Upper lobe of left lung (tissue), 6 donors: ENCODE measurements at regions not wholly inside any gene's neighbourhood (a gene's known extent, or its start where the extent isn't known, plus 50 kb on each side); places are given as distances from the start of the nearest gene placed in this dataset.
A peak's percentile ranks its signal among the peaks of the same experiment; 100 is the strongest.

Experiments used
- ATAC-seq, 2 donors: fragments of 200-7000 bp; cut with Tn5 transposase; one replicate each; pipeline ENCODE4 v1.9.1; 2022; ENCODE audit warnings: mild to moderate bottlenecking in 2 of 2, moderate library complexity in 2 of 2; ENCODE audit not compliant: low FRiP score in 2 of 2
- DNase-seq, 2 donors: peaks; one replicate each; pipeline ENCODE4 v3.0.0-alpha.2; 2019 to 2020
- H3K27ac ChIP-seq, 4 donors: fragments of 200-600 bp; sonication (generic); one replicate each; pipeline ENCODE4 v1.5.1; 2016 to 2019
- H3K27me3 ChIP-seq, 4 donors: fragments of 200-600 bp; sonication (generic); one replicate each; pipeline ENCODE4 v1.5.1; 2017 to 2019
- H3K36me3 ChIP-seq, 4 donors: fragments of 200-600 bp; sonication (generic); one replicate each; pipeline ENCODE4 v1.5.1; 2016 to 2019
- H3K4me1 ChIP-seq, 4 donors: fragments of 200-600 bp; sonication (generic); one replicate each; pipeline ENCODE4 v1.5.1; 2018 to 2019
- H3K4me3 ChIP-seq, 4 donors: fragments of 200-600 bp; sonication (generic); one replicate each; pipeline ENCODE4 v1.5.1; 2017 to 2019; ENCODE audit warnings: mild to moderate bottlenecking in 2 of 4, moderate library complexity in 1 of 4
- H3K9me3 ChIP-seq, 4 donors: fragments of 200-600 bp; sonication (generic); one replicate each; pipeline ENCODE4 v1.5.1; 2018 to 2019
- CTCF ChIP-seq, 6 experiments: fragments of 450-650 bp in 4 of 6; fragments of 200-600 bp in 2 of 6; sonication (generic) in 2 of 6; IDR thresholded peaks; one replicate each; pipeline ENCODE4 v1.5.1; 2016 to 2019; ENCODE audit warnings: antibody characterized with exemption in 6 of 6
- EP300 ChIP-seq, 4 donors: sonication (generic); formaldehyde crosslinking; IDR thresholded peaks; one replicate each; pipeline ENCODE4 v1.5.1; 2017; ENCODE audit warnings: antibody characterized with exemption in 4 of 4, control low read depth in 2 of 4
- POLR2A ChIP-seq, 4 donors: fragments of 450-650 bp; IDR thresholded peaks; one replicate each; pipeline ENCODE4 v1.5.1; 2016 to 2017; ENCODE audit warnings: antibody characterized with exemption in 4 of 4, mild to moderate bottlenecking in 2 of 4
- POLR2AphosphoS5 ChIP-seq, 2 donors: sonication (generic); formaldehyde crosslinking; IDR thresholded peaks; one replicate each; pipeline ENCODE4 v1.5.1; 2017; ENCODE audit warnings: antibody characterized with exemption in 2 of 2
- WGBS, 2 donors: methylation state at CpG; one replicate each; pipeline ENCODE4 v1.1.5; 2017 to 2018; 5-methylcytosine and 5-hydroxymethylcytosine counted together
- donor health status: DM: no; HTN: no; CAD: no; lungs with moderate emphysema.
- donor health status: DM: no; HTN: yes; CAD: no; lungs with severe emphysema.

GRCh38 chr18:61750840-61751668, 141.8 kb downstream of the RNF152 start:
- TF ChIP-seq CTCF (IDR thresholded peaks at IDR 0.05) = no peak
- no peak for TF ChIP-seq EP300 (IDR thresholded peaks at IDR 0.05)
- no peak for TF ChIP-seq POLR2AphosphoS5 (IDR thresholded peaks at IDR 0.05)
- TF ChIP-seq POLR2A (IDR thresholded peaks at IDR 0.05) = no peak
- 67 to 83% methylated on average over 9 of the region's 9 CpGs for WGBS, 2 donors
- Histone ChIP-seq H3K36me3 (no peaks in the 10 kb centered on the region), H3K4me1 (peaks cover 5 to 10% (median 8%) of the 10 kb centered on the region in 4 donors), H3K27ac (no peak overlapping the region), H3K4me3 (no peak overlapping the region), H3K27me3 (no peaks in the 10 kb centered on the region), H3K9me3 (no peaks in the 10 kb centered on the region)
- DNase-seq (no peak), ATAC-seq (no peak)

- DNase-seq = no peak
- Histone ChIP-seq H3K27ac (no peak overlapping the region), H3K27me3 (no peaks in the 10 kb centered on the region), H3K4me1 (peaks cover 5 to 10% (median 8%) of the 10 kb centered on the region in 4 donors), H3K36me3 (no peaks in the 10 kb centered on the region), H3K4me3 (no peak overlapping the region), H3K9me3 (no peaks in the 10 kb centered on the region)
- TF ChIP-seq POLR2AphosphoS5 (IDR thresholded peaks at IDR 0.05) (no peak), EP300 (IDR thresholded peaks at IDR 0.05) (no peak), POLR2A (IDR thresholded peaks at IDR 0.05) (no peak)
- ATAC-seq = no peak
- WGBS, 2 donors = 80 to 83% methylated on average over 4 of the region's 4 CpGs
Observed at GRCh38 chr18:61749546-61749945, 143.3 kb downstream of the RNF152 start.

GRCh38 chr18:61749031-61749430, 143.8 kb downstream of the RNF152 start:
- Histone ChIP-seq H3K4me3 (no peak overlapping the region), H3K4me1 (peaks cover 5 to 10% (median 8%) of the 10 kb centered on the region in 4 donors), H3K36me3 (no peaks in the 10 kb centered on the region), H3K9me3 (no peaks in the 10 kb centered on the region), H3K27me3 (no peaks in the 10 kb centered on the region), H3K27ac (peak overlapping the region in 2 of 4 donors; percentile 15 to 68)
- WGBS, 2 donors = 43 to 58% methylated on average over 6 of the region's 6 CpGs
- ATAC-seq (no peak), DNase-seq (no peak)
- TF ChIP-seq CTCF (IDR thresholded peaks at IDR 0.05) = no peak
- no peak for TF ChIP-seq POLR2A (IDR thresholded peaks at IDR 0.05)
- no peak for TF ChIP-seq EP300 (IDR thresholded peaks at IDR 0.05)
- TF ChIP-seq POLR2AphosphoS5 (IDR thresholded peaks at IDR 0.05) = no peak

- Histone ChIP-seq H3K27ac (peak overlapping the region in 1 of 4 donors; percentile 5), H3K27me3 (no peaks in the 10 kb centered on the region), H3K4me1 (peaks cover 5 to 14% (median 8%) of the 10 kb centered on the region in 4 donors), H3K9me3 (no peaks in the 10 kb centered on the region), H3K4me3 (no peak overlapping the region), H3K36me3 (no peaks in the 10 kb centered on the region)
- ATAC-seq = no peak
- 61 to 66% methylated on average over 10 of the region's 10 CpGs for WGBS, 2 donors
- TF ChIP-seq POLR2AphosphoS5 (IDR thresholded peaks at IDR 0.05) (peak in 1 of 2 donors; percentile 86), CTCF (IDR thresholded peaks at IDR 0.05) (no peak), EP300 (IDR thresholded peaks at IDR 0.05) (peak in 1 of 4 donors; percentile 81), POLR2A (IDR thresholded peaks at IDR 0.05) (no peak)
- no peak for DNase-seq
Observed at GRCh38 chr18:61748004-61748403, 144.8 kb downstream of the RNF152 start.

- H3K27me3 ChIP-seq = no peaks in the 10 kb centered on the region
- no peak for DNase-seq
- peak overlapping the region; percentile 35 to 77 (median 51) for H3K27ac ChIP-seq
- no peak for TF ChIP-seq CTCF (IDR thresholded peaks at IDR 0.05)
- TF ChIP-seq POLR2A (IDR thresholded peaks at IDR 0.05) = no peak
- peak in 1 of 2 donors; percentile 17 for TF ChIP-seq POLR2AphosphoS5 (IDR thresholded peaks at IDR 0.05)
- TF ChIP-seq EP300 (IDR thresholded peaks at IDR 0.05) = no peak
- H3K36me3 ChIP-seq = no peaks in the 10 kb centered on the region
- 76 to 88% methylated on average over 4 of the region's 4 CpGs for WGBS, 2 donors
- H3K4me1 ChIP-seq = peaks cover 0 to 11% (median 8%) of the 10 kb centered on the region in 4 donors
- H3K4me3 ChIP-seq = no peak overlapping the region
- ATAC-seq = peak in 1 of 2 donors; percentile 49
- H3K9me3 ChIP-seq = no peaks in the 10 kb centered on the region
Observed at GRCh38 chr18:61743775-61744531, 148.9 kb downstream of the RNF152 start.
